Panc1 (cell line): ENCODE measurements at regions not wholly inside any gene's neighbourhood (a gene's known extent, or its start where the extent isn't known, plus 50 kb on each side); places are given as distances from the start of the nearest gene placed in this dataset.

Source experiments
- ATAC-seq: fragments of 200-7000 bp; cut with Tn5 transposase; 2 replicates; pipeline ENCODE4 v1.9.1; 2020; ENCODE audit warnings: mild to moderate bottlenecking, moderate library complexity
- BruUV-seq: library from RNA; stranded (reverse); fragments of 400-500 nt; replicated peaks from 2 replicates; lab custom pipeline; 2021; lab: Mats Ljungman, UMichigan
- CTCF ChIA-PET: fragments of 300-600 bp; sonication (Branson Sonifier 250); formaldehyde crosslinking; loops from one replicate; lab custom pipeline; 2022; ENCODE audit warnings: antibody characterized with exemption; lab: Charles Lee
- POLR2A ChIA-PET: fragments of 300-600 bp; sonication (Branson Sonifier 250); formaldehyde crosslinking; loops from one replicate; lab custom pipeline; 2022; ENCODE audit warnings: antibody characterized with exemption; lab: Charles Lee
- DNase-seq: peaks from one replicate; pipeline ENCODE4 v3.0.0-alpha.2; 2010; ENCODE audit warnings: low read depth, low spot score
- H3K27ac ChIP-seq: 2 replicates; pipeline ENCODE4 v1.5.1; 2011; ENCODE audit warnings: mild to moderate bottlenecking, low read length, inconsistent platforms
- H3K27me3 ChIP-seq: fragments of 200-500 bp; sonication (Bioruptor generic); 2 replicates; pipeline ENCODE4 v1.6.0; 2014; ENCODE audit warnings: low read length, inconsistent platforms; ENCODE audit not compliant: control insufficient read depth, insufficient read depth
- H3K36me3 ChIP-seq: fragments of 200-500 bp; sonication (Bioruptor generic); 2 replicates; pipeline ENCODE4 v1.5.1; 2014; ENCODE audit warnings: inconsistent platforms, mild to moderate bottlenecking, low read length, moderate library complexity; ENCODE audit not compliant: control insufficient read depth, insufficient read depth
- H3K4me1 ChIP-seq: 2 replicates; pipeline ENCODE4 v1.5.1; 2011; ENCODE audit warnings: inconsistent platforms, mild to moderate bottlenecking, low read length, moderate library complexity; ENCODE audit not compliant: control insufficient read depth, insufficient read depth
- H3K4me3 ChIP-seq, 2 experiments: 2 replicates each; pipeline ENCODE4 v1.5.1; 2011 to 2012; ENCODE audit warnings: low read depth in 2 of 2, low read length in 2 of 2, mild to moderate bottlenecking in 2 of 2, inconsistent platforms in 1 of 2, moderate library complexity in 1 of 2
- H3K9me3 ChIP-seq: fragments of 200-500 bp; sonication (Bioruptor generic); 2 replicates; pipeline ENCODE4 v1.5.1; 2014; ENCODE audit warnings: low read depth, mild to moderate bottlenecking, inconsistent platforms, low read length, moderate library complexity; ENCODE audit not compliant: control insufficient read depth, insufficient read depth
- CTCF ChIP-seq: fragments of 450-650 bp; IDR thresholded peaks from 2 replicates; pipeline ENCODE4 v1.5.1; 2017; ENCODE audit warnings: mild to moderate bottlenecking
- POLR2AphosphoS5 ChIP-seq: IDR thresholded peaks from 2 replicates; pipeline ENCODE4 v1.6.1; 2012; ENCODE audit warnings: mild to moderate bottlenecking, low read depth, low read length, moderate library complexity
- SIN3A ChIP-seq: IDR thresholded peaks from 2 replicates; pipeline ENCODE4 v1.6.1; 2012; ENCODE audit warnings: low read depth, mild to moderate bottlenecking, low read length, moderate library complexity, borderline replicate concordance; ENCODE audit not compliant: insufficient read depth
- TCF7L2 ChIP-seq: IDR thresholded peaks from 2 replicates; pipeline ENCODE4 v1.6.1; 2011; ENCODE audit warnings: mild to moderate bottlenecking, low read depth, low read length, inconsistent platforms
- in situ Hi-C: cut with HindIII; loops from 2 replicates; pipeline ENCODE4 v1.10.0; 2016; ENCODE audit warnings: low sequenced_read_pairs, low pct_unique_long_range_greater_than_20kb
- intact Hi-C: fragments of 100-400 bp; cut with micrococcal nuclease; formaldehyde crosslinking; loops from one replicate; pipeline ENCODE4 v1.10.0; 2022; ENCODE audit not compliant: unreplicated experiment
- TF ChIP-seq, protein P1 (sequence below), 2 experiments: IDR thresholded peaks; 2 replicates each; pipeline ENCODE4 v1.6.1; 2011 to 2012; ENCODE audit warnings: low read depth in 2 of 2, control low read depth in 1 of 2, low read length in 1 of 2, mild to moderate bottlenecking in 1 of 2, moderate library complexity in 1 of 2; ENCODE audit not compliant: insufficient read depth in 1 of 2

GRCh38 chr12:114826244-114826643 lies 142.3 kb upstream of the TBX3 start:
- ATAC-seq = no peak
- no peaks in the 10 kb centered on the region for H3K27me3 ChIP-seq
- intact Hi-C loops = no loop called here
- BruUV-seq = no TSS peak
- ChIA-PET CTCF (no interaction called here), POLR2A (no interaction called here)
- no peak for DNase-seq
- no peaks in the 10 kb centered on the region for H3K4me1 ChIP-seq
- no peak overlapping the region for H3K27ac ChIP-seq
- in situ Hi-C loops = no loop called here
- H3K9me3 ChIP-seq = no peaks in the 10 kb centered on the region
- TF ChIP-seq, protein P1, sequence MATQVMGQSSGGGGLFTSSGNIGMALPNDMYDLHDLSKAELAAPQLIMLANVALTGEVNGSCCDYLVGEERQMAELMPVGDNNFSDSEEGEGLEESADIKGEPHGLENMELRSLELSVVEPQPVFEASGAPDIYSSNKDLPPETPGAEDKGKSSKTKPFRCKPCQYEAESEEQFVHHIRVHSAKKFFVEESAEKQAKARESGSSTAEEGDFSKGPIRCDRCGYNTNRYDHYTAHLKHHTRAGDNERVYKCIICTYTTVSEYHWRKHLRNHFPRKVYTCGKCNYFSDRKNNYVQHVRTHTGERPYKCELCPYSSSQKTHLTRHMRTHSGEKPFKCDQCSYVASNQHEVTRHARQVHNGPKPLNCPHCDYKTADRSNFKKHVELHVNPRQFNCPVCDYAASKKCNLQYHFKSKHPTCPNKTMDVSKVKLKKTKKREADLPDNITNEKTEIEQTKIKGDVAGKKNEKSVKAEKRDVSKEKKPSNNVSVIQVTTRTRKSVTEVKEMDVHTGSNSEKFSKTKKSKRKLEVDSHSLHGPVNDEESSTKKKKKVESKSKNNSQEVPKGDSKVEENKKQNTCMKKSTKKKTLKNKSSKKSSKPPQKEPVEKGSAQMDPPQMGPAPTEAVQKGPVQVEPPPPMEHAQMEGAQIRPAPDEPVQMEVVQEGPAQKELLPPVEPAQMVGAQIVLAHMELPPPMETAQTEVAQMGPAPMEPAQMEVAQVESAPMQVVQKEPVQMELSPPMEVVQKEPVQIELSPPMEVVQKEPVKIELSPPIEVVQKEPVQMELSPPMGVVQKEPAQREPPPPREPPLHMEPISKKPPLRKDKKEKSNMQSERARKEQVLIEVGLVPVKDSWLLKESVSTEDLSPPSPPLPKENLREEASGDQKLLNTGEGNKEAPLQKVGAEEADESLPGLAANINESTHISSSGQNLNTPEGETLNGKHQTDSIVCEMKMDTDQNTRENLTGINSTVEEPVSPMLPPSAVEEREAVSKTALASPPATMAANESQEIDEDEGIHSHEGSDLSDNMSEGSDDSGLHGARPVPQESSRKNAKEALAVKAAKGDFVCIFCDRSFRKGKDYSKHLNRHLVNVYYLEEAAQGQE (IDR thresholded peaks at IDR 0.05; ENCODE audit: insufficient read depth in 1 of 2, low read depth in 2 of 2, low read length in 1 of 2) = no peak
- peak; percentile 65; the same call in 1 of the 2 replicates for TF ChIP-seq TCF7L2
- H3K36me3 ChIP-seq = no peaks in the 10 kb centered on the region
- H3K4me3 ChIP-seq = no peak overlapping the region

- H3K4me3 ChIP-seq = no peak overlapping the region
- TF ChIP-seq CTCF (no peak), POLR2AphosphoS5 (no peak), SIN3A (no peak), TCF7L2 (no peak)
- TF ChIP-seq, protein P1 (IDR thresholded peaks at IDR 0.05; ENCODE audit: insufficient read depth in 1 of 2, low read depth in 2 of 2, low read length in 1 of 2) = no peak
- in situ Hi-C loops (no loop called here), intact Hi-C loops (no loop called here)
- H3K27me3 ChIP-seq = no peaks in the 10 kb centered on the region
- BruUV-seq = no TSS peak
- no peaks in the 10 kb centered on the region for H3K36me3 ChIP-seq
- no peak overlapping the region for H3K27ac ChIP-seq
- ChIA-PET CTCF (no interaction called here), POLR2A (no interaction called here)
- DNase-seq = no peak
- ATAC-seq = no peak
- no peaks in the 10 kb centered on the region for H3K4me1 ChIP-seq
- no peaks in the 10 kb centered on the region for H3K9me3 ChIP-seq
Observed at GRCh38 chr12:114823724-114824123, 139.7 kb upstream of the TBX3 start.
